GM10266 (cell line): ENCODE measurements at regions not wholly inside any gene's neighbourhood (a gene's known extent, or its start where the extent isn't known, plus 50 kb on each side); places are given as distances from the start of the nearest gene placed in this dataset.

Experiments
- DNase-seq: peaks from one replicate; pipeline ENCODE4 v3.0.0; 2012; ENCODE audit errors: extremely low spot score
- TF ChIP-seq, protein P1 (sequence below): IDR thresholded peaks from 2 replicates; pipeline ENCODE4 v1.5.1; 2012; ENCODE audit warnings: mild to moderate bottlenecking, low read depth; ENCODE audit not compliant: control insufficient read depth, insufficient read depth; ENCODE audit errors: missing control alignments

DNA sequence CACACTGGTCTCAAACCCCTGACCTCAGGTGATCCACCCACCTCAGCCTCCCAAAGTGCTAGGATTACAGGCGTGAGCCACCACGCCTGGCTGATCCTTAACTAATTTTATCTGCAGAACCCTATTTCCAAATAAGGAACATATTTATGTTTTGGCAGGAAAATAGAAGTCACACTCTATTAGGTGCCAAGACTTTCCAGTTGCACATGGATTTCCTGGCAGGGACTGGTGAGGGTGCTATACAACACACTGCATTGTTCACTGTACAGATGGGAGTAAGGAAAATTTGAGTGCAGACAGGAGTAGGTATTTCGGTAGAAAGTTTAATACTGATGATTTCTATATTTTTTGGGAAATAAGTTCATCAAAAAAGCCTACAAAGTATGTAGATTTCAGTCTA lies 605.3 kb upstream of the B3GALT2 start:
- TF ChIP-seq, protein P1, sequence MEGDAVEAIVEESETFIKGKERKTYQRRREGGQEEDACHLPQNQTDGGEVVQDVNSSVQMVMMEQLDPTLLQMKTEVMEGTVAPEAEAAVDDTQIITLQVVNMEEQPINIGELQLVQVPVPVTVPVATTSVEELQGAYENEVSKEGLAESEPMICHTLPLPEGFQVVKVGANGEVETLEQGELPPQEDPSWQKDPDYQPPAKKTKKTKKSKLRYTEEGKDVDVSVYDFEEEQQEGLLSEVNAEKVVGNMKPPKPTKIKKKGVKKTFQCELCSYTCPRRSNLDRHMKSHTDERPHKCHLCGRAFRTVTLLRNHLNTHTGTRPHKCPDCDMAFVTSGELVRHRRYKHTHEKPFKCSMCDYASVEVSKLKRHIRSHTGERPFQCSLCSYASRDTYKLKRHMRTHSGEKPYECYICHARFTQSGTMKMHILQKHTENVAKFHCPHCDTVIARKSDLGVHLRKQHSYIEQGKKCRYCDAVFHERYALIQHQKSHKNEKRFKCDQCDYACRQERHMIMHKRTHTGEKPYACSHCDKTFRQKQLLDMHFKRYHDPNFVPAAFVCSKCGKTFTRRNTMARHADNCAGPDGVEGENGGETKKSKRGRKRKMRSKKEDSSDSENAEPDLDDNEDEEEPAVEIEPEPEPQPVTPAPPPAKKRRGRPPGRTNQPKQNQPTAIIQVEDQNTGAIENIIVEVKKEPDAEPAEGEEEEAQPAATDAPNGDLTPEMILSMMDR, result no peak

DNA sequence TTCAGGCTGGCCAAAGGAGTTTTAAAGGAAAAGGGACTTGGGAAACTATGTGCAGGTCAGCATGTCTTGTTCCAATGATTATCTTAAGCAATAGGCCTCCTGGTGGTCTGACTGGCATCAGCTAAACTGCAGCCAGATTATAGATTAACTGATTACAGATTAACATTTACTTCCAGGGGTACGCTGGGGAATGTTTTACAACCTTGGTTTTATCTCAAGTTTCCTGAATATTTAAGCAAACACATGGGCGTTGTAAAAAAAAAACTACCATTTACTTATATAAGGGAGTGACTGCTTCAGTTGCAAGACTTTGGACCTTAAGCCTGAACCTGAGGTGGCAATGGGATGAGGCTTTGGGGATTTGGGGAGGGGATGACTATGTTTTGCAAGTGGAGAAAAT lies 600.6 kb upstream of the B3GALT2 start:
- TF ChIP-seq, protein P1, result no peak
- no peak for DNase-seq

More for the DNA sequence above, 605.3 kb upstream of the B3GALT2 start:
- no peak for DNase-seq

DNA sequence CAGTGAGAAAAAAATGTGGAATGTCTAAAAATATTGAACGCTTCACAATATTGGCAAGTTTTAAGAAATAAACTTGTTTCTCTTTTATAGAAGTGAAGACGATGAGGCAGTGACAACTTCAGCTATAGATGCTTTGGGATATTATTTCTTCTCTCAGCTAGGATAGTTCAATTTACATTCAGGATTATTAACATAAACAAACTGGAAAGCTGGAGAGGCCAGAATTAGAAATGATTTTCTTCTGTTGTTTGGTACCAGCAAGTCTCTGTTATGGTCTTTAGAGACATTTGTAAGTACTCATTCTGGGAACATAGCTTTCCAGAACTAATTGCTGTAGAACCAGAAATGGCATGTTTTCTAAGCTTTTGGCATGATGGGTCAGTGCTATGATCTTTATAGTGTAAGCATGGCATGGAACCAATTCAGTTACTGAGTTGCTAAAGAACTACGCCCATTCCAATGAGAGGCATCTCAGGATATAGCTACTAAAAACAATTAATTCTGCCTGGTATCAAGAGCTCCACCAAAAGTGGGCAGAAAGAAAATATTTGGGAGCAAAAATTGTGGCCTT lies 599.5 kb upstream of the B3GALT2 start:
- DNase-seq, result no peak
- TF ChIP-seq, protein P1, result no peak

DNA sequence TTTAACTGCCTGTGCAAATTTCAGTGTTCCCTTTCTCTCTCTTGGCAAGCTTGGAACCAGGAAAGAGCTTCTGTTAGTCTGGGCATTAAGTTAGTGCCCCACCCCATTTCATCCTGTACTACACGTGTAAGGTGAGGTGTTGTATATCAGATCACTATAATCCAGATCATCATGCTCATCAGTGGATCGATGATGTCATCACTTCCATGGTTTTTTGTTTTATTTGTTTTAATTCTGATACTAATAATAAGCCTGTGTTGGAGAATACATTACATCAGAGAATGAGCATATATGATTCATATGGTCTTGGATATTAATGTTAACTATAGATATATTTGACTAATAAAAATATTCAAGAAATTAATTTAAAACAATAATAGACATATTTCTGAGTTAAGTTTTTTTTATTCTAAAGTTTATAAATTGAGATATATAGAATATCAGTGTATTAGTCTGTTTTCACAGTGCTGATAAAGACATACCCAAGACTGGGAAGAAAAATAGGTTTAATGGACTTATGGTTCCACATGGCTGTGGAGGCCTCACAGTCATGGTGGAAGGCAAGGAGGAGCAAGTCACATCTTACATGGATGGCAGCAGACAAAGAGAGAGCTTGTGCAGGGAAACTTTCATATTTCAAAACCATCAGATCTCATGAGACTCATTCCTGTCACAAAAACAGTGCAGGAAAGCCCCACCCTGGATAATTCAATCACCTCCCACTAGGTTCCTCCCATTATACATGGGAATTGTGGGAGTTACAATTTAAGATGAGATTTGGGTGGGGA lies 588.3 kb upstream of the B3GALT2 start:
- TF ChIP-seq, protein P1, result no peak
- DNase-seq, result no peak

DNA sequence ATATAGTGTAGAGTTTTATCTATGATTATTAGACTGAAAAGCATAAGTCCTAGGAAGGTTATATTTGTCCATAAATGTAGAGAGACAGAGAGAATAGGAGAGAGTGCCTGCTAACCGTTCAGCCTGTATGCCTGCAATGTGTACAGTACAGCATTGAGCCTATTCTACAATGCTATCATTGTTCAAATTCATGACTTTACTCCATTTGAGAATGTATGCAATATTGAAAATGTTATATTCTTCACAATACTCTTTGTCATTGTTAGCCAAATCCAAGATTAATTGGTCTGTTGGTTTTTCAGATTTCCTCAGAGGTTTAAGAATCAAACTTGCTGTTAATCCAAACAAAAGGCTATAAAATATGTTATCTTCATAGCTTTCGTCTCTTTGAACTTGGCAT lies 585.2 kb upstream of the B3GALT2 start:
- no peak for DNase-seq
- TF ChIP-seq, protein P1, result no peak

DNA sequence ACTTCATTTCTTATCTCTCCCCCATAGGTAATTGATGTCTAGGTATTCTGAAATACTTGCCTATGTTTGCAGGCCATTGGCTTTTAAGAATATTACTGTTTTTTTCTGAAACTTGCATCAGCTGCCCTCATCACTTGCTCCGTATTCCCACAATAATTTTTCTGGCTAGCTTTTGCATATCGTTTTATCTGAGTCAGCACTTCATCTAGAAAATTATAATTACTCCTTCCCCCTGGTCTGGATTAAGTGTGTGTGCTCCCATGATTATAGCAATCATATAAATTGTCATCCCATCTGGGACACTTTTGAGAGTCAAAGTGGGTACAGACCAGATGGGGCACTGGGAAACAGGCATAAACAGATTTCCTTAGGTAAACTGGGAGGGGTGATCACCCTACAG lies 583.2 kb upstream of the B3GALT2 start:
- TF ChIP-seq, protein P1, result no peak

DNA sequence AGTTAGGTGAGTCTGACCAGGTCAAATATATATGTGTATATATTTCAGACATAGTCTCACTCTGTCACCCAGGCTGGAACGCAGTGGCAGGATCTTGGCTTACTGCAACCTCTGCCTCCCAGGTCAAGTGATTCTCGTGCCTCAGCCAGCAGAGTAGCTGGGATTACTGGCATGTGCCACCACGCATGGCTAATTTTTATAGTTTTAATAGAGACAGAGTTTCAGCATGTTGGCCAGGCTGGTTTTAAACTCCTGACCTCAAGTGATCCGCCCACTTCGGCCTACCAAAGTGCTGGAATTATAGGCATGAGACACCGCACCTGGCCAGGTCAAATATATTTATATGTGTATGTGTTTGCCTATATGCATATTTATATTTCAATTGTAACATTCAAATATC lies 581.5 kb upstream of the B3GALT2 start:
- DNase-seq, result no peak
- TF ChIP-seq, protein P1, result no peak

More for the DNA sequence above, 583.2 kb upstream of the B3GALT2 start:
- no peak for DNase-seq
